Ishikawa (cell line): ENCODE measurements at regions not wholly inside any gene's neighbourhood (a gene's known extent, or its start where the extent isn't known, plus 50 kb on each side); places are given as distances from the start of the nearest gene placed in this dataset.

Source experiments
- CEBPB ChIP-seq: IDR thresholded peaks from 2 replicates; pipeline ENCODE4 v1.6.1; 2012
- CREB1 ChIP-seq: IDR thresholded peaks from 2 replicates; pipeline ENCODE4 v1.6.1; 2012; ENCODE audit warnings: low read depth
- EGR1 ChIP-seq: IDR thresholded peaks from 2 replicates; pipeline ENCODE4 v1.6.1; 2012
- EP300 ChIP-seq: IDR thresholded peaks from 2 replicates; pipeline ENCODE4 v1.6.1; 2012; ENCODE audit warnings: borderline replicate concordance
- FOXM1 ChIP-seq: IDR thresholded peaks from 2 replicates; pipeline ENCODE4 v1.6.1; 2012; ENCODE audit warnings: low read depth, borderline replicate concordance
- MAX ChIP-seq: IDR thresholded peaks from 2 replicates; pipeline ENCODE4 v1.6.1; 2012
- RAD21 ChIP-seq: IDR thresholded peaks from 2 replicates; pipeline ENCODE4 v1.6.1; 2012; ENCODE audit warnings: low read depth
- TAF1 ChIP-seq: IDR thresholded peaks from 2 replicates; pipeline ENCODE4 v1.6.1; 2012; ENCODE audit warnings: low read depth, mild to moderate bottlenecking
- TEAD4 ChIP-seq: IDR thresholded peaks from 2 replicates; pipeline ENCODE4 v1.6.1; 2012
- USF1 ChIP-seq: IDR thresholded peaks from 2 replicates; pipeline ENCODE4 v1.6.1; 2012
- ZBTB7A ChIP-seq: IDR thresholded peaks from 2 replicates; pipeline ENCODE4 v1.6.1; 2012; ENCODE audit warnings: low read depth
- TF ChIP-seq, protein P1 (sequence below): IDR thresholded peaks from 2 replicates; pipeline ENCODE4 v1.6.1; 2012; ENCODE audit warnings: low read depth, mild to moderate bottlenecking

- no peak for TF ChIP-seq TAF1
- no peak for TF ChIP-seq MAX
- no peak for TF ChIP-seq USF1
- TF ChIP-seq ZBTB7A = no peak
- no peak for TF ChIP-seq CEBPB
- no peak for TF ChIP-seq RAD21
- no peak for TF ChIP-seq EP300
- TF ChIP-seq TEAD4 = no peak
- TF ChIP-seq EGR1 = no peak
- no peak for TF ChIP-seq CREB1
- TF ChIP-seq, protein P1, sequence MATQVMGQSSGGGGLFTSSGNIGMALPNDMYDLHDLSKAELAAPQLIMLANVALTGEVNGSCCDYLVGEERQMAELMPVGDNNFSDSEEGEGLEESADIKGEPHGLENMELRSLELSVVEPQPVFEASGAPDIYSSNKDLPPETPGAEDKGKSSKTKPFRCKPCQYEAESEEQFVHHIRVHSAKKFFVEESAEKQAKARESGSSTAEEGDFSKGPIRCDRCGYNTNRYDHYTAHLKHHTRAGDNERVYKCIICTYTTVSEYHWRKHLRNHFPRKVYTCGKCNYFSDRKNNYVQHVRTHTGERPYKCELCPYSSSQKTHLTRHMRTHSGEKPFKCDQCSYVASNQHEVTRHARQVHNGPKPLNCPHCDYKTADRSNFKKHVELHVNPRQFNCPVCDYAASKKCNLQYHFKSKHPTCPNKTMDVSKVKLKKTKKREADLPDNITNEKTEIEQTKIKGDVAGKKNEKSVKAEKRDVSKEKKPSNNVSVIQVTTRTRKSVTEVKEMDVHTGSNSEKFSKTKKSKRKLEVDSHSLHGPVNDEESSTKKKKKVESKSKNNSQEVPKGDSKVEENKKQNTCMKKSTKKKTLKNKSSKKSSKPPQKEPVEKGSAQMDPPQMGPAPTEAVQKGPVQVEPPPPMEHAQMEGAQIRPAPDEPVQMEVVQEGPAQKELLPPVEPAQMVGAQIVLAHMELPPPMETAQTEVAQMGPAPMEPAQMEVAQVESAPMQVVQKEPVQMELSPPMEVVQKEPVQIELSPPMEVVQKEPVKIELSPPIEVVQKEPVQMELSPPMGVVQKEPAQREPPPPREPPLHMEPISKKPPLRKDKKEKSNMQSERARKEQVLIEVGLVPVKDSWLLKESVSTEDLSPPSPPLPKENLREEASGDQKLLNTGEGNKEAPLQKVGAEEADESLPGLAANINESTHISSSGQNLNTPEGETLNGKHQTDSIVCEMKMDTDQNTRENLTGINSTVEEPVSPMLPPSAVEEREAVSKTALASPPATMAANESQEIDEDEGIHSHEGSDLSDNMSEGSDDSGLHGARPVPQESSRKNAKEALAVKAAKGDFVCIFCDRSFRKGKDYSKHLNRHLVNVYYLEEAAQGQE = no peak
- no peak for TF ChIP-seq FOXM1
Measured at GRCh38 chr4:3648195-3648594, 116.0 kb upstream of the LRPAP1 start.
